HCT116 (cell line): ENCODE measurements at regions not wholly inside any gene's neighbourhood (a gene's known extent, or its start where the extent isn't known, plus 50 kb on each side); places are given as distances from the start of the nearest gene placed in this dataset.

Source experiments
- ATAC-seq: fragments of 200-7000 bp; cut with Tn5 transposase; 2 replicates; pipeline ENCODE4 v1.9.1; 2020; ENCODE audit warnings: mild to moderate bottlenecking, moderate library complexity
- BruUV-seq: library from RNA; stranded (reverse); fragments of 400-500 nt; replicated peaks from 2 replicates; lab custom pipeline; 2021; lab: Mats Ljungman, UMichigan
- CTCF ChIA-PET: fragments of 300-600 bp; sonication (Branson Sonifier 250); formaldehyde crosslinking; loops from one replicate; lab custom pipeline; 2021; ENCODE audit warnings: antibody characterized with exemption; lab: Charles Lee
- POLR2A ChIA-PET: fragments of 300-600, 350-600 bp; sonication (Branson Sonifier 250); formaldehyde crosslinking; loops from one replicate; lab custom pipeline; 2021; ENCODE audit warnings: antibody characterized with exemption; lab: Charles Lee
- RAD21 ChIA-PET, 2 experiments: fragments of 300-600 bp; sonication (Branson Sonifier 250); formaldehyde crosslinking; loops; one replicate each; lab custom pipeline; 2023; ENCODE audit warnings: low total read pairs in 2 of 2; ENCODE audit not compliant: uncharacterized antibody in 2 of 2, unreplicated experiment in 2 of 2, low non-redundant PET in 1 of 2; lab: Charles Lee
- DNase-seq: peaks from one replicate; pipeline ENCODE4 v3.0.0-alpha.2; 2010; ENCODE audit warnings: low read depth, low spot score
- H2AFZ ChIP-seq: fragments of 200-600 bp; shearing (Covaris generic), sonication (generic); 2 replicates; pipeline ENCODE4 v1.6.1; 2017; ENCODE audit warnings: low read depth, mixed run types, mixed read lengths, antibody characterized with exemption, low read length; ENCODE audit not compliant: poor library complexity, severe bottlenecking
- H3K27ac ChIP-seq: 2 replicates; pipeline ENCODE4 v1.5.1; 2012; ENCODE audit warnings: low read depth, low read length
- H3K27me3 ChIP-seq: fragments of 200-600 bp; sonication (generic); 2 replicates; pipeline ENCODE4 v1.6.1; 2016; ENCODE audit warnings: mixed run types, low read length, mixed read lengths; ENCODE audit not compliant: insufficient read depth
- H3K36me3 ChIP-seq, 2 experiments: fragments of 200-500 bp in 1 of 2; fragments of 200-600 bp in 1 of 2; sonication (Bioruptor generic) in 1 of 2; sonication (generic) in 1 of 2; 2 replicates each; pipeline versions ENCODE4 v1.5.1 to v1.6.1; 2014 to 2016; ENCODE audit warnings: low read length in 2 of 2, inconsistent platforms in 1 of 2, mixed read lengths in 1 of 2, mixed run types in 1 of 2; ENCODE audit not compliant: insufficient read depth in 2 of 2, control insufficient read depth in 1 of 2
- H3K4me1 ChIP-seq, 2 experiments: fragments of 200-600 bp in 1 of 2; sonication (generic) in 1 of 2; 2 replicates each; pipeline versions ENCODE4 v1.5.1 to v1.6.1; 2012 to 2017; ENCODE audit warnings: low read length in 2 of 2, inconsistent platforms in 1 of 2, mild to moderate bottlenecking in 1 of 2, mixed read lengths in 1 of 2, mixed run types in 1 of 2, moderate library complexity in 1 of 2; ENCODE audit not compliant: insufficient read depth in 2 of 2, control insufficient read depth in 1 of 2
- H3K4me2 ChIP-seq: fragments of 200-600 bp; sonication (generic); 2 replicates; pipeline ENCODE4 v1.6.1; 2017; ENCODE audit warnings: mixed run types, low read length, mixed read lengths
- H3K4me3 ChIP-seq, 2 experiments: fragments of 200-600 bp in 1 of 2; sonication (generic) in 1 of 2; replicated peaks in 1 of 2; 2 replicates each; pipeline ENCODE4 v1.5.1; 2011 to 2016; ENCODE audit warnings: low read length in 2 of 2, control low read depth in 1 of 2, low read depth in 1 of 2, mild to moderate bottlenecking in 1 of 2, mixed read lengths in 1 of 2, mixed run types in 1 of 2
- H3K79me2 ChIP-seq: fragments of 200-600 bp; sonication (generic); 2 replicates; pipeline ENCODE4 v1.6.1; 2017; ENCODE audit warnings: mild to moderate bottlenecking, mixed run types, low read length, moderate library complexity, mixed read lengths; ENCODE audit not compliant: insufficient read depth
- H3K9ac ChIP-seq: fragments of 200-600 bp; sonication (generic); 2 replicates; pipeline ENCODE4 v1.6.1; 2016; ENCODE audit warnings: low read length, mixed read lengths
- H3K9me2 ChIP-seq: fragments of 200-600 bp; sonication (generic), shearing (Covaris generic); 2 replicates; pipeline ENCODE4 v1.6.1; 2017; ENCODE audit warnings: mixed run types, mild to moderate bottlenecking, moderate library complexity; ENCODE audit not compliant: insufficient read depth
- H3K9me3 ChIP-seq, 2 experiments: fragments of 200-500 bp in 1 of 2; fragments of 200-600 bp in 1 of 2; sonication (Bioruptor generic) in 1 of 2; sonication (generic) in 1 of 2; 2 replicates each; pipeline ENCODE4 v1.6.1; 2014 to 2017; ENCODE audit warnings: low read length in 2 of 2, mixed read lengths in 2 of 2, inconsistent platforms in 1 of 2, low read depth in 1 of 2, mild to moderate bottlenecking in 1 of 2, mixed run types in 1 of 2, moderate library complexity in 1 of 2; ENCODE audit not compliant: control insufficient read depth in 1 of 2, insufficient read depth in 1 of 2
- H4K20me1 ChIP-seq: fragments of 200-600 bp; sonication (generic), shearing (Covaris generic); 2 replicates; pipeline ENCODE4 v1.6.1; 2017; ENCODE audit warnings: mixed run types, mild to moderate bottlenecking, moderate library complexity; ENCODE audit not compliant: insufficient read depth
- CBX3 ChIP-seq: IDR thresholded peaks from 2 replicates; pipeline ENCODE4 v1.6.1; 2012; ENCODE audit warnings: low read depth
- CEBPB ChIP-seq: IDR thresholded peaks from 2 replicates; pipeline ENCODE4 v1.6.1; 2012; ENCODE audit warnings: low read depth
- CTCF ChIP-seq, 3 experiments: fragments of 200-600 bp in 1 of 3; sonication (generic) in 1 of 3; IDR thresholded peaks in 2 of 3; conservative IDR thresholded peaks in 1 of 3; 2 replicates each; pipeline ENCODE4 v1.5.1; 2012 to 2017; ENCODE audit warnings: low read depth in 2 of 3, low read length in 2 of 3, antibody characterized with exemption in 1 of 3, borderline replicate concordance in 1 of 3, control low read depth in 1 of 3, mild to moderate bottlenecking in 1 of 3, mixed read lengths in 1 of 3, mixed run types in 1 of 3, moderate library complexity in 1 of 3; ENCODE audit not compliant: insufficient read depth in 1 of 3
- EGR1 ChIP-seq: IDR thresholded peaks from 2 replicates; pipeline ENCODE4 v1.6.1; 2012; ENCODE audit warnings: low read depth
- EZH2 ChIP-seq: fragments of 200-600 bp; sonication (generic); IDR thresholded peaks from 2 replicates; pipeline ENCODE4 v1.6.1; 2017; ENCODE audit warnings: antibody characterized with exemption, mixed run types
- POLR2AphosphoS5 ChIP-seq: IDR thresholded peaks from 2 replicates; pipeline ENCODE4 v1.6.1; 2011; ENCODE audit warnings: mild to moderate bottlenecking, low read depth, low read length, moderate library complexity
- REST ChIP-seq: IDR thresholded peaks from 2 replicates; pipeline ENCODE4 v1.6.1; 2012; ENCODE audit warnings: low read depth
- ZFX ChIP-seq: fragments of 450-650 bp; IDR thresholded peaks from 2 replicates; pipeline ENCODE4 v1.6.1; 2017
- ZNF274 ChIP-seq: fragments of 200-500 bp; sonication (Bioruptor generic); IDR thresholded peaks from 2 replicates; pipeline ENCODE4 v1.6.1; 2014; ENCODE audit warnings: mild to moderate bottlenecking, low read depth, low read length, inconsistent platforms
- intact Hi-C: fragments of 100-400 bp; cut with micrococcal nuclease; formaldehyde crosslinking; loops from 2 replicates; pipeline ENCODE4 v1.10.0; 2022
- TF ChIP-seq, protein P1 (sequence below): IDR thresholded peaks from 2 replicates; pipeline ENCODE4 v1.6.1; 2012
- TF ChIP-seq, protein P2 (sequence below): IDR thresholded peaks from 2 replicates; pipeline ENCODE4 v1.6.1; 2011; ENCODE audit warnings: mild to moderate bottlenecking, low read length, moderate library complexity; ENCODE audit not compliant: insufficient replicate concordance; ENCODE audit errors: extremely low read depth

GRCh38 chr2:53303012-53303578, 464.5 kb upstream of the CHAC2 start:
- no peak for ATAC-seq
- TF ChIP-seq EGR1 (no peak), REST (no peak), ZNF274 (no peak), EZH2 (no peak), ZFX (no peak), CEBPB (no peak), POLR2AphosphoS5 (no peak), CBX3 (no peak), CTCF (IDR thresholded peaks at IDR 0.05 in 2 of 3, conservative IDR thresholded peaks at IDR 0.05 in 1 of 3; ENCODE audit: borderline replicate concordance in 1 of 3, insufficient read depth in 1 of 3, low read depth in 2 of 3, low read length in 2 of 3) (no peak)
- TF ChIP-seq, protein P1, sequence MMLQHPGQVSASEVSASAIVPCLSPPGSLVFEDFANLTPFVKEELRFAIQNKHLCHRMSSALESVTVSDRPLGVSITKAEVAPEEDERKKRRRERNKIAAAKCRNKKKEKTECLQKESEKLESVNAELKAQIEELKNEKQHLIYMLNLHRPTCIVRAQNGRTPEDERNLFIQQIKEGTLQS: no peak
- TF ChIP-seq, protein P2, sequence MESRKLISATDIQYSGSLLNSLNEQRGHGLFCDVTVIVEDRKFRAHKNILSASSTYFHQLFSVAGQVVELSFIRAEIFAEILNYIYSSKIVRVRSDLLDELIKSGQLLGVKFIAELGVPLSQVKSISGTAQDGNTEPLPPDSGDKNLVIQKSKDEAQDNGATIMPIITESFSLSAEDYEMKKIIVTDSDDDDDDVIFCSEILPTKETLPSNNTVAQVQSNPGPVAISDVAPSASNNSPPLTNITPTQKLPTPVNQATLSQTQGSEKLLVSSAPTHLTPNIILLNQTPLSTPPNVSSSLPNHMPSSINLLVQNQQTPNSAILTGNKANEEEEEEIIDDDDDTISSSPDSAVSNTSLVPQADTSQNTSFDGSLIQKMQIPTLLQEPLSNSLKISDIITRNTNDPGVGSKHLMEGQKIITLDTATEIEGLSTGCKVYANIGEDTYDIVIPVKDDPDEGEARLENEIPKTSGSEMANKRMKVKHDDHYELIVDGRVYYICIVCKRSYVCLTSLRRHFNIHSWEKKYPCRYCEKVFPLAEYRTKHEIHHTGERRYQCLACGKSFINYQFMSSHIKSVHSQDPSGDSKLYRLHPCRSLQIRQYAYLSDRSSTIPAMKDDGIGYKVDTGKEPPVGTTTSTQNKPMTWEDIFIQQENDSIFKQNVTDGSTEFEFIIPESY: no peak
- POLR2A ChIA-PET: no interaction called here

More at GRCh38 chr2:53303012-53303578, 464.5 kb upstream of the CHAC2 start:
- intact Hi-C loops: no loop called here
- DNase-seq: no peak
- no peak overlapping the region for H3K9ac ChIP-seq
- no peak overlapping the region for H3K4me3 ChIP-seq
- no peaks in the 10 kb centered on the region for H3K4me1 ChIP-seq
- no TSS peak for BruUV-seq
- H3K27me3 ChIP-seq: no peaks in the 10 kb centered on the region
- no peaks in the 10 kb centered on the region for H3K79me2 ChIP-seq
- H3K9me2 ChIP-seq: no peaks in the 10 kb centered on the region
- CTCF ChIA-PET: no interaction called here
- no peaks in the 10 kb centered on the region for H3K9me3 ChIP-seq
- no peak overlapping the region for H2AFZ ChIP-seq
- no peaks in the 10 kb centered on the region for H4K20me1 ChIP-seq
- RAD21 ChIA-PET: no interaction called here
- H3K4me2 ChIP-seq: no peak overlapping the region
- no peaks in the 10 kb centered on the region for H3K36me3 ChIP-seq
- no peak overlapping the region for H3K27ac ChIP-seq
